Smooth muscle cell (in vitro differentiated cells): ENCODE measurements at regions not wholly inside any gene's neighbourhood (a gene's known extent, or its start where the extent isn't known, plus 50 kb on each side); places are given as distances from the start of the nearest gene placed in this dataset.

Experiments used
- DNase-seq: peaks from one replicate; lab custom pipeline; 2025; ENCODE audit not compliant: unreplicated experiment; lab: John Stamatoyannopoulos, UW
- H2AFZ ChIP-seq: fragments of 200-600 bp; sonication (generic); 2 replicates; pipeline ENCODE4 v1.6.0; 2016; ENCODE audit warnings: antibody characterized with exemption, low read depth, mild to moderate bottlenecking
- H3F3A ChIP-seq: fragments of 200-600 bp; sonication (generic); 2 replicates; pipeline ENCODE4 v1.6.0; 2017; ENCODE audit warnings: antibody characterized with exemption, low read depth
- H3K27ac ChIP-seq: fragments of 200-600 bp; sonication (generic); 2 replicates; pipeline ENCODE4 v1.5.1; 2016; ENCODE audit warnings: low read depth, mild to moderate bottlenecking
- H3K27me3 ChIP-seq: fragments of 200-600 bp; sonication (generic); 2 replicates; pipeline ENCODE4 v1.6.1; 2016; ENCODE audit warnings: low read depth, mild to moderate bottlenecking
- H3K36me3 ChIP-seq: fragments of 200-600 bp; sonication (generic); 2 replicates; pipeline ENCODE4 v1.5.1; 2016; ENCODE audit warnings: low read depth
- H3K4me1 ChIP-seq: fragments of 200-600 bp; sonication (generic); 2 replicates; pipeline ENCODE4 v1.5.1; 2016; ENCODE audit warnings: low read depth
- H3K4me2 ChIP-seq: fragments of 200-600 bp; sonication (generic); 2 replicates; pipeline ENCODE4 v1.6.0; 2016; ENCODE audit warnings: mild to moderate bottlenecking
- H3K4me3 ChIP-seq: fragments of 200-600 bp; sonication (generic); 2 replicates; pipeline ENCODE4 v1.5.1; 2016; ENCODE audit warnings: mild to moderate bottlenecking
- H3K79me2 ChIP-seq: fragments of 200-600 bp; sonication (generic); 2 replicates; pipeline ENCODE4 v1.6.0; 2016; ENCODE audit warnings: low read depth, mild to moderate bottlenecking
- H3K9ac ChIP-seq: fragments of 200-600 bp; sonication (generic); 2 replicates; pipeline ENCODE4 v1.6.0; 2016; ENCODE audit warnings: low read depth
- H3K9me3 ChIP-seq: fragments of 200-600 bp; sonication (generic); replicated peaks from 2 replicates; pipeline ENCODE4 v1.5.1; 2016; ENCODE audit warnings: low read depth
- H4K20me1 ChIP-seq: fragments of 200-600 bp; sonication (generic); 2 replicates; pipeline ENCODE4 v1.6.0; 2016; ENCODE audit warnings: low read depth
- WGBS: methylation state at CpG from one replicate; pipeline ENCODE4 v1.1.7; 2016; ENCODE audit warnings: low lambda C conversion rate; 5-methylcytosine and 5-hydroxymethylcytosine counted together
- TF ChIP-seq, protein P1 (sequence below): fragments of 200-600 bp; sonication (generic); IDR thresholded peaks from 2 replicates; pipeline ENCODE4 v1.5.1; 2017; ENCODE audit warnings: borderline replicate concordance, mild to moderate bottlenecking, antibody characterized with exemption; ENCODE audit not compliant: insufficient read depth, poor library complexity, severe bottlenecking

DNA sequence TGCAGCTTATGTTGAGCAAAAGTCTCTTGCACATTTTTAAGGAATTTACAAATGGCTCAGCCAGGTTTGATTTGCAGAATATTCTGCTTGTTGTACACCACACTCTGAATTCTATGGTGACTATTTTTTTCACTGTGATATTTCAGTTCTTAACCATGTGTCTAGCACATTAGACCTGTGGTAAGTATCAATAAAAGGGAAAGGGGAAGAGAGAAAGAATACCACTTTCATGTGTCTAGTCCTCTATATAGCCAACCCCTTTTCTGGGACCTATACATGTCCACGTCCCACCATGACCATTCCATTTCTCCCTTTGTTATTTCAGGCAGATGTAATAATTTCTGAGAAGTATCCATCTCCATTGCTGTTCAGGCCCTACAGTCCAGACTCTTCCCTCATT, 121.3 kb upstream of the PNPLA4 start:
- H3K9ac ChIP-seq, result no peak overlapping the region
- DNase-seq, result no peak
- H3K9me3 ChIP-seq, result no peaks in the 10 kb centered on the region
- 54% methylated on average over 1 of the region's 1 CpG for WGBS
- no peaks in the 10 kb centered on the region for H3K79me2 ChIP-seq
- H4K20me1 ChIP-seq, result no peaks in the 10 kb centered on the region
- no peaks in the 10 kb centered on the region for H3K36me3 ChIP-seq
- H3K27me3 ChIP-seq, result no peaks in the 10 kb centered on the region
- no peak overlapping the region for H3K27ac ChIP-seq
- H3K4me2 ChIP-seq, result no peak overlapping the region
- no peak overlapping the region for H2AFZ ChIP-seq
- H3K4me3 ChIP-seq, result no peak overlapping the region
- no peaks in the 10 kb centered on the region for H3K4me1 ChIP-seq
- TF ChIP-seq, protein P1, sequence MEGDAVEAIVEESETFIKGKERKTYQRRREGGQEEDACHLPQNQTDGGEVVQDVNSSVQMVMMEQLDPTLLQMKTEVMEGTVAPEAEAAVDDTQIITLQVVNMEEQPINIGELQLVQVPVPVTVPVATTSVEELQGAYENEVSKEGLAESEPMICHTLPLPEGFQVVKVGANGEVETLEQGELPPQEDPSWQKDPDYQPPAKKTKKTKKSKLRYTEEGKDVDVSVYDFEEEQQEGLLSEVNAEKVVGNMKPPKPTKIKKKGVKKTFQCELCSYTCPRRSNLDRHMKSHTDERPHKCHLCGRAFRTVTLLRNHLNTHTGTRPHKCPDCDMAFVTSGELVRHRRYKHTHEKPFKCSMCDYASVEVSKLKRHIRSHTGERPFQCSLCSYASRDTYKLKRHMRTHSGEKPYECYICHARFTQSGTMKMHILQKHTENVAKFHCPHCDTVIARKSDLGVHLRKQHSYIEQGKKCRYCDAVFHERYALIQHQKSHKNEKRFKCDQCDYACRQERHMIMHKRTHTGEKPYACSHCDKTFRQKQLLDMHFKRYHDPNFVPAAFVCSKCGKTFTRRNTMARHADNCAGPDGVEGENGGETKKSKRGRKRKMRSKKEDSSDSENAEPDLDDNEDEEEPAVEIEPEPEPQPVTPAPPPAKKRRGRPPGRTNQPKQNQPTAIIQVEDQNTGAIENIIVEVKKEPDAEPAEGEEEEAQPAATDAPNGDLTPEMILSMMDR, result no peak
- H3F3A ChIP-seq, result no peaks in the 10 kb centered on the region

DNA sequence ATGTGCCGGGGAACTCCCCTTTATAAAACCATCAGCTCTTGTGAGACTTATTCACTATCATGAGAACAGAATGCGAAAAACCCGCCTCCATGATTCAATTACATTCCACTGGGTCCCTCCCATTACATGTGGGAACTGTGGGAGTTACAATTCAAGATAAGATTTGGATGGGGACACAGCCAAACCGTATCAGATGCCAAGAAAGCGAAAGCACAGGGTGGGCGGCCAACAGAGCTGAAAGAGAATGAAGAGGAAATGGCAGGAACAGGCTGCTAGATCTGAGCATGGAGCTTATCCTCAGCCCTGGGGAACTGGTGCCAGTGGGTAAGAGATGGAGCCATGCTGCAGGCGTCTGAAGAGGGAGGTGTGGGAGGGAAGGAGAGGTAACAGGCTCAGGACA, 117.7 kb upstream of the PNPLA4 start:
- Histone ChIP-seq H3K79me2 (no peaks in the 10 kb centered on the region), H2AFZ (no peak overlapping the region), H3K4me1 (no peaks in the 10 kb centered on the region), H3K27me3 (no peaks in the 10 kb centered on the region), H3K9me3 (no peaks in the 10 kb centered on the region), H4K20me1 (no peaks in the 10 kb centered on the region), H3F3A (no peaks in the 10 kb centered on the region), H3K9ac (no peak overlapping the region), H3K4me2 (no peak overlapping the region), H3K36me3 (no peaks in the 10 kb centered on the region), H3K4me3 (no peak overlapping the region), H3K27ac (no peak overlapping the region)
- TF ChIP-seq, protein P1, result no peak
- no peak for DNase-seq
- 77% methylated on average over 7 of the region's 7 CpGs for WGBS

- Histone ChIP-seq H3F3A (no peaks in the 10 kb centered on the region), H2AFZ (no peak overlapping the region), H3K4me3 (no peak overlapping the region), H3K4me2 (no peak overlapping the region), H4K20me1 (no peaks in the 10 kb centered on the region), H3K9ac (no peak overlapping the region), H3K36me3 (no peaks in the 10 kb centered on the region), H3K9me3 (no peaks in the 10 kb centered on the region), H3K27ac (no peak overlapping the region), H3K27me3 (no peaks in the 10 kb centered on the region), H3K4me1 (no peaks in the 10 kb centered on the region), H3K79me2 (no peaks in the 10 kb centered on the region)
- WGBS, result 60% methylated on average over 2 of the region's 2 CpGs
- TF ChIP-seq, protein P1, result no peak
- no peak for DNase-seq
Measured at GRCh38 chrX:8043546-8043945, 116.3 kb upstream of the PNPLA4 start.

- TF ChIP-seq, protein P1, result no peak
- no peak overlapping the region for H3K27ac ChIP-seq
- no peak for DNase-seq
- H3K9ac ChIP-seq, result no peak overlapping the region
- H3K9me3 ChIP-seq, result no peaks in the 10 kb centered on the region
- WGBS, result 67% methylated on average over 3 of the region's 3 CpGs
- H3K79me2 ChIP-seq, result no peaks in the 10 kb centered on the region
- no peaks in the 10 kb centered on the region for H3K4me1 ChIP-seq
- H3K36me3 ChIP-seq, result no peaks in the 10 kb centered on the region
- no peak overlapping the region for H3K4me3 ChIP-seq
- no peaks in the 10 kb centered on the region for H4K20me1 ChIP-seq
- no peak overlapping the region for H2AFZ ChIP-seq
- no peak overlapping the region for H3K4me2 ChIP-seq
- H3K27me3 ChIP-seq, result no peaks in the 10 kb centered on the region
- no peaks in the 10 kb centered on the region for H3F3A ChIP-seq
Measured at GRCh38 chrX:8043121-8043520, 115.9 kb upstream of the PNPLA4 start.
